ENCODE measurements at regions not wholly inside any gene's neighbourhood (a gene's known extent, or its start where the extent isn't known, plus 50 kb on each side); places are given as distances from the start of the nearest gene placed in this dataset.

DNA sequence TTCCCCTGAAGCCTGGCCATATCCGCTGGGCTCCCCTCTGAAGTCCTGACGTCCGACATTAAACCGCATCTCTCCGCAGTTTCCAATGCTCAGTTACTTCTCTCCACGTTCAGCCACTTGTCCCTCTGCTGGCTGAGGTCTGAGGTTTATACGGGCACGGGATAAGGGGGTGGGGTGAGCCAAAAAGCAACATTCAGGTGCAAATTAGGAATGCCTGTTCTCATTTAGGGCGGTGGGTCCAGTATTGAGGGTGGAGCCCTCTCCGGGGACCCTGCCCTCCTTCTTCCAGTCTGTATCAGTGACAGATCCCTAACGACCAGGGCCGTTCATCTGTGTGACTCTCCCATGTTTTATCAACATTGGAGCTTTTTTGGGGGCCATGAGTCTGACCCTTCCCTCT, 1454.4 kb downstream of the HACE1 start:
- no peaks in the 10 kb centered on the region for H3K36me3 ChIP-seq (ENCODE audit: control insufficient read depth, insufficient read depth, low read length)
- no peaks in the 10 kb centered on the region for H3K4me1 ChIP-seq (replicated peaks in 1 of 2; ENCODE audit: control insufficient read depth in 2 of 2, insufficient read depth in 2 of 2, low read length in 2 of 2)
- BruUV-seq (replicated peaks), result no TSS peak
- no peak overlapping the region for H3K4me2 ChIP-seq (ENCODE audit: insufficient read depth, low read length)
- ATAC-seq (no peak), DNase-seq (ENCODE audit: extremely low read depth in 1 of 4, low spot score in 3 of 4) (no peak), FAIRE-seq (no peak)
- WGBS (ENCODE audit: insufficient coverage, low coverage, missing lambda C conversion rate), result 0% methylated on average over 10 of the region's 12 CpGs
- no peaks in the 10 kb centered on the region for H3K27me3 ChIP-seq (ENCODE audit: control insufficient read depth in 2 of 2, insufficient read depth in 2 of 2, low read length in 2 of 2)
- H3K79me2 ChIP-seq (ENCODE audit: control insufficient read depth, insufficient read depth, low read length), result no peaks in the 10 kb centered on the region
- intact Hi-C loops (cut with micrococcal nuclease), result no loop called here
- no peaks in the 10 kb centered on the region for H3K9me3 ChIP-seq (replicated peaks; ENCODE audit: control insufficient read depth, insufficient read depth, low read depth, low read length)
- no peak overlapping the region for H2AFZ ChIP-seq (ENCODE audit: low read depth, low read length)
- no peak overlapping the region for H3K4me3 ChIP-seq
- ChIA-PET CTCF (ENCODE audit: low intra/inter-chr PET ratio) (no interaction called here), POLR2A (no interaction called here)
- no peak overlapping the region for H3K9ac ChIP-seq (ENCODE audit: insufficient read depth in 1 of 2, low read depth in 2 of 2, low read length in 2 of 2)
- H4K20me1 ChIP-seq (replicated peaks; ENCODE audit: control insufficient read depth, insufficient read depth, low read length), result no peaks in the 10 kb centered on the region
- no peaks in the 10 kb centered on the region for H3K9me1 ChIP-seq (ENCODE audit: control insufficient read depth, insufficient read depth, low read length)
- no peak overlapping the region for H3K27ac ChIP-seq (ENCODE audit: extremely low read depth, low read depth, low read length)
- in situ Hi-C loops (cut with MboI), result no loop called here
- TF ChIP-seq, protein P1, sequence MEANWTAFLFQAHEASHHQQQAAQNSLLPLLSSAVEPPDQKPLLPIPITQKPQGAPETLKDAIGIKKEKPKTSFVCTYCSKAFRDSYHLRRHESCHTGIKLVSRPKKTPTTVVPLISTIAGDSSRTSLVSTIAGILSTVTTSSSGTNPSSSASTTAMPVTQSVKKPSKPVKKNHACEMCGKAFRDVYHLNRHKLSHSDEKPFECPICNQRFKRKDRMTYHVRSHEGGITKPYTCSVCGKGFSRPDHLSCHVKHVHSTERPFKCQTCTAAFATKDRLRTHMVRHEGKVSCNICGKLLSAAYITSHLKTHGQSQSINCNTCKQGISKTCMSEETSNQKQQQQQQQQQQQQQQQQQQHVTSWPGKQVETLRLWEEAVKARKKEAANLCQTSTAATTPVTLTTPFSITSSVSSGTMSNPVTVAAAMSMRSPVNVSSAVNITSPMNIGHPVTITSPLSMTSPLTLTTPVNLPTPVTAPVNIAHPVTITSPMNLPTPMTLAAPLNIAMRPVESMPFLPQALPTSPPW (CRISPR knock-in tag; IDR thresholded peaks at IDR 0.05), result no peak
- TF ChIP-seq ZNF282 (CRISPR knock-in tag; IDR thresholded peaks at IDR 0.05) (no peak), ILK (tag; IDR thresholded peaks at IDR 0.05; ENCODE audit: borderline replicate concordance, low read depth) (no peak), ZNF324 (CRISPR knock-in tag; IDR thresholded peaks at IDR 0.05) (no peak), SFPQ (IDR thresholded peaks at IDR 0.05; ENCODE audit: low read depth, low read length) (no peak), SRSF1 (IDR thresholded peaks at IDR 0.05; ENCODE audit: low read depth, low read length) (no peak), HNRNPK (IDR thresholded peaks at IDR 0.05; ENCODE audit: low read depth, low read length, poor library complexity, severe bottlenecking) (no peak), CBX1 (IDR thresholded peaks at IDR 0.05; ENCODE audit: low read depth) (no peak), ZNF197 (CRISPR knock-in tag; IDR thresholded peaks at IDR 0.05; ENCODE audit: low read depth) (no peak), SREBF1 (IDR thresholded peaks at IDR 0.05; ENCODE audit: borderline replicate concordance, low read depth, low read length) (no peak), KAT2B (IDR thresholded peaks at IDR 0.05; ENCODE audit: low read depth, low read length) (no peak), ZNF589 (CRISPR knock-in tag; IDR thresholded peaks at IDR 0.05; ENCODE audit: low read depth) (no peak), ZKSCAN8 (CRISPR knock-in tag; IDR thresholded peaks at IDR 0.05) (no peak)
- TF ChIP-seq, protein P2, sequence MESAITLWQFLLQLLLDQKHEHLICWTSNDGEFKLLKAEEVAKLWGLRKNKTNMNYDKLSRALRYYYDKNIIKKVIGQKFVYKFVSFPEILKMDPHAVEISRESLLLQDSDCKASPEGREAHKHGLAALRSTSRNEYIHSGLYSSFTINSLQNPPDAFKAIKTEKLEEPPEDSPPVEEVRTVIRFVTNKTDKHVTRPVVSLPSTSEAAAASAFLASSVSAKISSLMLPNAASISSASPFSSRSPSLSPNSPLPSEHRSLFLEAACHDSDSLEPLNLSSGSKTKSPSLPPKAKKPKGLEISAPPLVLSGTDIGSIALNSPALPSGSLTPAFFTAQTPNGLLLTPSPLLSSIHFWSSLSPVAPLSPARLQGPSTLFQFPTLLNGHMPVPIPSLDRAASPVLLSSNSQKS (CRISPR knock-in tag; IDR thresholded peaks at IDR 0.05), result no peak
- TF ChIP-seq, protein P3, sequence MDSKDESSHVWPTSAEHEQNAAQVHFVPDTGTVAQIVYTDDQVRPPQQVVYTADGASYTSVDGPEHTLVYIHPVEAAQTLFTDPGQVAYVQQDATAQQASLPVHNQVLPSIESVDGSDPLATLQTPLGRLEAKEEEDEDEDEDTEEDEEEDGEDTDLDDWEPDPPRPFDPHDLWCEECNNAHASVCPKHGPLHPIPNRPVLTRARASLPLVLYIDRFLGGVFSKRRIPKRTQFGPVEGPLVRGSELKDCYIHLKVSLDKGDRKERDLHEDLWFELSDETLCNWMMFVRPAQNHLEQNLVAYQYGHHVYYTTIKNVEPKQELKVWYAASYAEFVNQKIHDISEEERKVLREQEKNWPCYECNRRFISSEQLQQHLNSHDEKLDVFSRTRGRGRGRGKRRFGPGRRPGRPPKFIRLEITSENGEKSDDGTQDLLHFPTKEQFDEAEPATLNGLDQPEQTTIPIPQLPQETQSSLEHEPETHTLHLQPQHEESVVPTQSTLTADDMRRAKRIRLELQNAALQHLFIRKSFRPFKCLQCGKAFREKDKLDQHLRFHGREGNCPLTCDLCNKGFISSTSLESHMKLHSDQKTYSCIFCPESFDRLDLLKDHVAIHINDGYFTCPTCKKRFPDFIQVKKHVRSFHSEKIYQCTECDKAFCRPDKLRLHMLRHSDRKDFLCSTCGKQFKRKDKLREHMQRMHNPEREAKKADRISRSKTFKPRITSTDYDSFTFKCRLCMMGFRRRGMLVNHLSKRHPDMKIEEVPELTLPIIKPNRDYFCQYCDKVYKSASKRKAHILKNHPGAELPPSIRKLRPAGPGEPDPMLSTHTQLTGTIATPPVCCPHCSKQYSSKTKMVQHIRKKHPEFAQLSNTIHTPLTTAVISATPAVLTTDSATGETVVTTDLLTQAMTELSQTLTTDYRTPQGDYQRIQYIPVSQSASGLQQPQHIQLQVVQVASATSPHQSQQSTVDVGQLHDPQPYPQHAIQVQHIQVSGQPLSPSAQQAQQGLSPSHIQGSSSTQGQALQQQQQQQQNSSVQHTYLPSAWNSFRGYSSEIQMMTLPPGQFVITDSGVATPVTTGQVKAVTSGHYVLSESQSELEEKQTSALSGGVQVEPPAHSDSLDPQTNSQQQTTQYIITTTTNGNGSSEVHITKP (IDR thresholded peaks at IDR 0.05; ENCODE audit: partially characterized antibody), result no peak
